ELR (cell line): ENCODE measurements at regions not wholly inside any gene's neighbourhood (a gene's known extent, or its start where the extent isn't known, plus 50 kb on each side); places are given as distances from the start of the nearest gene placed in this dataset.

Experiments
- DNase-seq: peaks from one replicate; pipeline ENCODE4 v3.0.0-alpha.2; 2015; ENCODE audit warnings: low read depth

GRCh38 chr2:2828774-2829368 is 497.8 kb upstream of the MYT1L start:
- DNase-seq, result no peak

DNA sequence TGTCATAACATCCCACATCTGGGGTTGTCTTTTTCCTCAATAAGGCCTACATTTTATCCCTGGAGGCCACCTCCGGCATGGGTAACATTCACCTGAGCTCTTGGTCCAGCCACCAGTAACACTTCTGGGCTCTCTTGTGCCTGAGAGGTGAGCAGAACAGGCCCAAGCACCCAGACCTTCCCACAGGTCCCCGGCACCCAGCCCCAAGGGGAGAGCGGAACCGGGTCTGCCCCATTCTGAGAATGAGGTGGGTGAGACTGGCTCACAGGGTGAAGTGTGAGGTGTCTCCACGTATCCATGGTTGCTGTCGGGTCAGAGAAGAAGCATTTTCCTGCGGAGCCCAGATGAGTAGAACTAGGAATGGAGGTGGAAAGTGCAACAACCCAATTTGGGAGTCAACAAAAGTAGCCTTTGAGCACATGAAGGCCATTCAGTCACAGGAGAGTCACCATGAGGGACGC is 496.7 kb upstream of the MYT1L start:
- DNase-seq, result no peak

DNA sequence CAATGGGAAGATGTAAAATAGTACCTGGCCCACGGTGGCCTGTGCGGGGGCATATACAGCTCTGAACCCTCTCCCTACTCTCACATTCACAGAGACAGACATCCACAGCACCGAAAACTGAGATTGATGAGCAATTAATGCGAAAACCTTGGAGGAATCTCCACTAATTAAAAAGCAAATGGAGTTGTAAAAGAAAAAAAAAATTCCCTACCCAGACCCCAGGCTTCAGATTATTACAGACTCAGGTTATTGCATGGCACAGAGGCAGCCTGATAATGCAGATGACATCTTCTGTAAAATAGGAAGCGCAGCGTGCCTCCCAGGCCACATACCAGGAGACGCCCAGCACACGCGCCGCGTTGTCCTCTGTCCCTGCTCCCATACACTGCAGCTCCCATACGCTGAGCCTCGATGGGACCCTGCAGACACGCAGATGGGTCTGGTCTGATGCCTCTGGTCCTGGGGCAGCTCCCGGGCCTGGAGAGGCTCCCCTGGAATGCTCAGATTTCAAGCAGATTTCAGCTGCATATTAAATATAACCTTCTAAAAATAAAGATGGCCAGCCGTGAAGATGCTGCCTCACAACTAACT is 496.1 kb upstream of the MYT1L start:
- no peak for DNase-seq

GRCh38 chr2:2826621-2827020 is 495.5 kb upstream of the MYT1L start:
- DNase-seq, result no peak

DNA sequence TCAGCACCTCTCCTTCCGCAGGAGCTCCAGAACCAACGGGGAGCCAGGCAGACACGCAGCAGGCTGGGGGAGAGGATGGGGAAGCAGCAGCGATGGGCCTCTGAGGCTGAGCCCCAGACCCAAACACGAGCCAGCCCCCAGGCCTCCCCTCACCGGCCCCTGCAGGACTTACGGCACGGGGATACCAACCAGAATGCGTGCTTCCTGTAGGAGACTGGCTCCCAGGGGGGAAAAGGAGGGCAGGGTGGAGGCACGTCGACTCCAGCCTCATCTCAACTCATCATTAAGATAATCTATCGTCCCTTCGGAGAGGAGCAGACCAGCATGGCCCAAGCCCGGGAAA is 495.1 kb upstream of the MYT1L start:
- no peak for DNase-seq

GRCh38 chr2:2825516-2826208 is 494.6 kb upstream of the MYT1L start:
- no peak for DNase-seq

DNA sequence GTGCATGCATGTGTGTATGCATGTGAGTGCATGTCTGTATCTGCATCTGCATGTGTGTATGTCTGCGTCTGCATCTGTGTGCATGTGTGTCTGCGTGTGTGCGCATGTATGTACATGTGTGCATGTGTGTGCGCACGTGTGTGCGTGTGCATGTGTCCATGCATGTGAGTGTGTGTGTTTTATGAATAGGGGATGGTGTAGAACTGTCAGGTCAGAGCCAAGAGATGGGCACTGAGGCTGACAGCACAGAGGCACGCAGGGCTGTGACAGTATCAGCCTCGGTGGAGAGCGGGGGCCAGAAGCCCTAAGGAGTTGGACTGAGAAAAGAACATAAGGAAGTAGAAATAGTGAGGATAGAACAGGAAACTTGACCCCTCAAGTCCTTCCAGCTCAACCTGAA is 494.0 kb upstream of the MYT1L start:
- no peak for DNase-seq

DNA sequence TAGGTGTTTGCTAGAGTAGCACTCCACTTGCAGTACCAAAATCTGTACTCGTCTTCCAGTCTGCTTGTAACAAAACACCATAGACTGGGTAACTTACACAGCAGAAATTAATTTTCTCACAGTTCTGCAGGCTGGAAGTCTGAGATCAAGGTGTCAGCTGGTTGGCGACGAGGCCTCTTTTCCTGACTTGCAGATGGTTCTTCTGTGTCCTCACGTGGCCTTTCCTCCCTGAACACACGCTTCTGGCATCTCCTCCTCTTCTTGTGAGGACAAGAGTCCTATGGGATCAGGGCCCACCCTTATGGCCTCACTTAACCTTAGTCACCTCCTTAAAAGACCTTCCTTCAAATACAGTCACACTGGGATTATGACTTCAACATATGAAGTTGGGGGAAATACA is 493.5 kb upstream of the MYT1L start:
- DNase-seq, result no peak

DNA sequence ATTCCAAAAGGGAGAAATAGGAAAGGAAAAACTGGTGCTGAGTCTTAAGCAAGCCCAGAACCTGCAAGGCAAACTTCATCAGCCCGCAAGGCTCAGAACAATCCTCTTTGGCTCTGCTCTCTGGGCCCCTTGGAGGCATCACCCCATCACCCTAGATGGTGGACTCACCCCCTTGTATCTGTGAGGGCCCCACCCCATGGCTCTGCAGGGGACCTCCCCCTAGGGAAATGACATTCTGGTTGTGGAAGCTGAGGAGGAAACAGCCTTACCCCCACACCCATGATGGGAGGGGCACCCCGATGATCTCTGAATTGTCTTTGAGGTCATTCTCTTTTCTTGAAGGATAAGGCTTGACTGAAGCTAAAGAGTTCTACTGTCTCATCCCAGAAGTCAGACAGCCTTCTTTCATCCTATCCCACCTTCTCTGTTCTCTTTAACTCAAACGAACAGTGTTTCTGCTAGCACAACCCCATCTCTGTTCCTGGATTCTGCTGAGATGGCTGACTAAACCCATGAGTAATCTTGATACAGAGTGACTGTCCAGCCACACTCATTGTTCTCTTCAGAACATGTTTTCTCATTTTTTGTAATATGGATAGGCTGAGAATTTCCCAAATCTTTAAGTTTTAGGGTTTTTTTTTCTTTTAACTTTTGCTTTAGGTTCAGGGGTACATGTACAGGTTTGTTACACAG is 492.1 kb upstream of the MYT1L start:
- DNase-seq, result no peak

GRCh38 chr2:2822143-2822542 is 491.1 kb upstream of the MYT1L start:
- no peak for DNase-seq

- DNase-seq, result no peak
Observed at GRCh38 chr2:2812648-2813047, 481.6 kb upstream of the MYT1L start.

GRCh38 chr2:2812117-2812516 is 481.0 kb upstream of the MYT1L start:
- DNase-seq, result no peak

GRCh38 chr2:2810504-2810903 is 479.4 kb upstream of the MYT1L start:
- DNase-seq, result no peak

GRCh38 chr2:2809771-2810170 is 478.7 kb upstream of the MYT1L start:
- DNase-seq, result no peak

- no peak for DNase-seq
Observed at GRCh38 chr2:2808551-2809058, 477.5 kb upstream of the MYT1L start.

DNA sequence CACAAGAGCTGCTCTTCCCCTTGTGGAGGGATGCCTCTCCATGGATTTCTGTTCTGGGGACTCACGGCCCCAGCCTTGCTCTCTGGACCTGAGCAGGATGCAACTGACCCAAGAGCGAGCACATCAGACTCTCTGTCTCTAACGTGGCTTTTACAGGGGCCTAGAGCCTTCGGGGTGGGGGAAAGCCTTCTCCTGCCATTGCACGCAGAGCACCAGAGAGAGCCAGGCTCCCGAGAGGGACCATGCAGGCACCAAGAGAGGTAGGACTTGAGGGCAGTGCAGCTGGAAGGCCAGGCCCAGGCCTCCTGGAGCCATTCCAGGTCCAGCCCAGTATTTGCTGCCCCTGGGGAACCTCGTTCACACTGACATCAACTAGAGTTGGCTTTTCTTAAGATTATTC is 475.6 kb upstream of the MYT1L start:
- no peak for DNase-seq

- DNase-seq, result no peak
Observed at GRCh38 chr2:2805263-2805662, 474.2 kb upstream of the MYT1L start.

DNA sequence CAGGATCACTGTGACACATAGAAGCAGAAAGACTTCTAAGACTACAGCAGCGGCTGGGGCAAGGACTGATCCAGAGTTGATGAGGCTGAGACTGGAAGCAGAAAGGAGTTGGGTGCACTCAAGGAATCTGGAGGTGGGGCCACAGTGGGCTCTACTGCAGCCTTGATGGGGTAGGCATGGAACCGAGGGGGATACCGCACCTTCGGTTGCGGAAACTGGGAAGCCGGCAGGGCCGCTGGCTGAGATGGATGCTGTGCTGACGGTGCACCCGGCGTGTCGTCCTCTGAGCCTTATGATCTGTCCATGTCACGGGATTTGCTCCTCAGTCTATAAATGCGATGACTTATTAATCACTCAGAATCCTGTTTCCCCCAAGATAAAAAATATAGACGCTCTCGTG is 473.5 kb upstream of the MYT1L start:
- DNase-seq, result no peak

GRCh38 chr2:2801458-2801857 is 470.4 kb upstream of the MYT1L start:
- DNase-seq, result no peak

DNA sequence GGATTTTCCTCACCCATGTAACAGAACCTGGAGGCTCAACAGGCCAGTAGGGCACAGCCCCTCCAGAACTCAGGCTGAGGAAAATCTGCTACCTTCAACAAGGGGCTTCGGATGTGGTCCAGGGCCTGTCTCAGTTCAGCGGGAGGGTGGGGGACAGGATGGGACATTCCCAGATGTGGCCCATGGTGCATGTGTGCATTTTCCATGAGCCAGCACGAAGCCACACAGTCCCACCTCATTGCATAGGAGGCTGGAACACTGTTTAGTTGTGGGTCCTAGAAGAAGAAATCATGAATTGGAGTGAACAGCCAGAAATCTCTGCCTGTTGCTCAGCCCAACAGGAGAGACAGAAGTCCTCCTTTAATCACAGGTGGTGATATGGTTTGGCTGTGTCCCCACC is 469.6 kb upstream of the MYT1L start:
- no peak for DNase-seq

- no peak for DNase-seq
Observed at GRCh38 chr2:2800001-2800400, 468.9 kb upstream of the MYT1L start.

DNA sequence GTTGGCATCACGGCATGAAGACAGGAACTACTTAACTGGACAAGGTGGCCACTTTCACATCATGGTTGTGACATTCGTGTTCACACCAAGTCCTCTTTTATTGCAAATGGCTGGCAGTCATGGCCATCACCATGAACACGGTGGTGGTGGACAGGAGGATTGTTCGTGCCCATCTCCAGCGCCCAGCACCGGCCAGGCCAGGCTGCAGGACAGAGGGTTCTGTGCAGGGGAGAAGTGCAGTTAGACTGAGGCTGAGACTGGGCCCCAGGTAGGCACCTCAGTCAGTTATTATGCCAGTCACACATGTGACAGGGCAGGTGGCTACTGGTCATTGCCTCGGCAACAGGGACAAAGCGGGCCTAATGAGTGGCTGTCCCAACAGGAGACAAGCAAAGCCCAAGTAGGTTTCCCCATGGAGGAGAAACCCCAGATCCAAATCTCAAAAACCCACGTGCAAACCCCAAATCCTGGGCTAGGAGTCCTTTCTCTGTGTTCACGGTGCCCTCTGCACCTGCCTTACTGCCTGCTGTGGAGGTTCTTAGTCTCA is 468.1 kb upstream of the MYT1L start:
- DNase-seq, result no peak

DNA sequence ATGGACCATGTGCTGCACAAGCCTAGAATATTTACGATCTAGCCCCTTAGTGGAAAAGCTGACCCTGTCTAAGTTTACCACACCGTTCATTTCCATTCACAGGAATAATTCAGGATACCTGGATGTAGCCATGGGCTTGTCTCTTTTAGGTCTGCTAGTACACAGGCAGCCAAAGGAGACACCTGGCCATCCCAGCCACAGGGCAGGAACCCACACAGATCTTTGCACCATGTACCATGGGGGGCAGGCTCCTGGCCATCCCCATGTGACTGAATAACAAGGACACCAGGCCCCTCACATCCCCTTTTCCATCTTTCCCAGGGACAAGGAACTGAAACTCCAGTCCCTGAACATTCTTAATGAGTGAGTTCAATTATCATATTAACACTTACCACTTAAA is 467.3 kb upstream of the MYT1L start:
- DNase-seq, result no peak
